SK-N-SH (cell line): ENCODE measurements at regions not wholly inside any gene's neighbourhood (a gene's known extent, or its start where the extent isn't known, plus 50 kb on each side); places are given as distances from the start of the nearest gene placed in this dataset.

Experiments used
- CTCF ChIA-PET: fragments of 300-600, 350-600 bp; formaldehyde crosslinking; extraction: SDS; loops from one replicate; lab custom pipeline; 2021; lab: Yijun Ruan, JAX
- POLR2A ChIA-PET: fragments of 350-600 bp; sonication (Branson Sonifier 250); formaldehyde crosslinking; extraction: SDS; loops from one replicate; lab custom pipeline; 2020; ENCODE audit warnings: antibody characterized with exemption, inconsistent platforms; lab: Yijun Ruan, JAX
- DNase-seq: peaks from one replicate; pipeline ENCODE4 v3.0.0; 2012
- H2AFZ ChIP-seq: fragments of 200-600 bp; sonication (generic); 2 replicates; pipeline ENCODE4 v1.8.1; 2016; ENCODE audit warnings: antibody characterized with exemption, mild to moderate bottlenecking, low read depth
- H3F3A ChIP-seq: fragments of 200-600 bp; sonication (generic); replicated peaks from 2 replicates; pipeline ENCODE3; 2016; ENCODE audit warnings: antibody characterized with exemption, mild to moderate bottlenecking; ENCODE audit not compliant: insufficient read depth
- H3K27ac ChIP-seq, 2 experiments: fragments of 200-500 bp in 1 of 2; fragments of 200-600 bp in 1 of 2; sonication (Bioruptor generic) in 1 of 2; sonication (generic), shearing (Covaris generic) in 1 of 2; 2 replicates each; pipeline versions ENCODE4 v1.5.1 to v1.6.1; 2014 to 2016; ENCODE audit warnings: low read depth in 2 of 2, inconsistent platforms in 1 of 2, low read length in 1 of 2, mild to moderate bottlenecking in 1 of 2, mixed read lengths in 1 of 2
- H3K27me3 ChIP-seq: fragments of 200-600 bp; sonication (generic), shearing (Covaris generic); 2 replicates; pipeline ENCODE4 v1.6.1; 2016; ENCODE audit warnings: mixed run types; ENCODE audit not compliant: insufficient read depth
- H3K36me3 ChIP-seq, 2 experiments: fragments of 200-500 bp in 1 of 2; fragments of 200-600 bp in 1 of 2; sonication (Bioruptor generic) in 1 of 2; sonication (generic) in 1 of 2; replicated peaks in 1 of 2; 2 replicates each; pipeline versions ENCODE3 to v1.5.1; 2014 to 2016; ENCODE audit warnings: low read length in 1 of 2, mild to moderate bottlenecking in 1 of 2; ENCODE audit not compliant: insufficient read depth in 2 of 2, control insufficient read depth in 1 of 2
- H3K4me1 ChIP-seq, 2 experiments: fragments of 200-500 bp in 1 of 2; fragments of 200-600 bp in 1 of 2; sonication (Bioruptor generic) in 1 of 2; sonication (generic), shearing (Covaris generic) in 1 of 2; 2 replicates each; pipeline versions ENCODE4 v1.5.1 to v1.6.1; 2014 to 2016; ENCODE audit warnings: low read depth in 1 of 2, low read length in 1 of 2, mixed run types in 1 of 2; ENCODE audit not compliant: insufficient read depth in 2 of 2, control insufficient read depth in 1 of 2
- H3K4me2 ChIP-seq: fragments of 200-600 bp; sonication (generic), shearing (Covaris generic); 2 replicates; pipeline ENCODE4 v1.6.1; 2017; ENCODE audit warnings: mixed run types
- H3K4me3 ChIP-seq, 2 experiments: fragments of 200-500 bp in 1 of 2; fragments of 200-600 bp in 1 of 2; sonication (Bioruptor generic) in 1 of 2; sonication (generic), shearing (Covaris generic) in 1 of 2; 2 replicates each; pipeline versions ENCODE4 v1.5.1 to v1.8.1; 2014 to 2016; ENCODE audit warnings: low read depth in 2 of 2, inconsistent platforms in 1 of 2, low read length in 1 of 2, mild to moderate bottlenecking in 1 of 2, mixed read lengths in 1 of 2, moderate library complexity in 1 of 2
- H3K79me2 ChIP-seq: fragments of 200-600 bp; sonication (generic); 2 replicates; pipeline ENCODE4 v1.8.1; 2017; ENCODE audit warnings: mild to moderate bottlenecking; ENCODE audit not compliant: insufficient read depth
- H3K9ac ChIP-seq: fragments of 200-600 bp; sonication (generic); 2 replicates; pipeline ENCODE4 v1.6.1; 2017; ENCODE audit warnings: mixed run types
- H3K9me2 ChIP-seq: fragments of 200-600 bp; sonication (generic); 2 replicates; pipeline ENCODE4 v1.6.1; 2017; ENCODE audit warnings: mixed run types
- H3K9me3 ChIP-seq: fragments of 200-600 bp; sonication (generic); 2 replicates; pipeline ENCODE4 v1.6.1; 2017; ENCODE audit warnings: mixed run types, mild to moderate bottlenecking, moderate library complexity
- H4K20me1 ChIP-seq: fragments of 200-600 bp; sonication (generic); 2 replicates; pipeline ENCODE4 v1.6.1; 2017; ENCODE audit warnings: mild to moderate bottlenecking, mixed run types; ENCODE audit not compliant: insufficient read depth
- ELF1 ChIP-seq: IDR thresholded peaks from 2 replicates; pipeline ENCODE4 v1.4.0; 2012
- EP300 ChIP-seq, 2 experiments: IDR thresholded peaks; 2 replicates each; pipeline versions ENCODE4 v1.4.0 to v1.6.1; 2012; ENCODE audit warnings: borderline replicate concordance in 1 of 2, low read depth in 1 of 2, low read length in 1 of 2
- FOXJ3 ChIP-seq: sonication (generic); formaldehyde crosslinking; IDR thresholded peaks from 2 replicates; pipeline ENCODE4 v1.5.1; 2020; ENCODE audit warnings: mild to moderate bottlenecking, missing genetic modification reagents
- FOXM1 ChIP-seq: IDR thresholded peaks from 2 replicates; pipeline ENCODE4 v1.4.0; 2012; ENCODE audit warnings: low read depth, mild to moderate bottlenecking
- MEF2A ChIP-seq: IDR thresholded peaks from 2 replicates; pipeline ENCODE4 v1.4.0; 2012; ENCODE audit warnings: low read depth, borderline replicate concordance
- MXI1 ChIP-seq: IDR thresholded peaks from 2 replicates; pipeline ENCODE4 v1.6.1; 2012; ENCODE audit warnings: mild to moderate bottlenecking, low read depth, low read length, improper control_type of control experiment
- NFIC ChIP-seq: IDR thresholded peaks from 2 replicates; pipeline ENCODE4 v1.4.0; 2012; ENCODE audit warnings: borderline replicate concordance
- RCOR1 ChIP-seq: fragments of 150-350 bp; IDR thresholded peaks from 2 replicates; pipeline ENCODE4 v1.6.1; 2017; ENCODE audit warnings: antibody characterized with exemption, low read length
- RFX5 ChIP-seq: IDR thresholded peaks from 2 replicates; pipeline ENCODE4 v1.6.1; 2012; ENCODE audit warnings: mild to moderate bottlenecking, improper control_type of control experiment, low read length
- RXRA ChIP-seq: IDR thresholded peaks from 2 replicates; pipeline ENCODE4 v1.4.0; 2012; ENCODE audit warnings: low read depth, mild to moderate bottlenecking, borderline replicate concordance
- TAF1 ChIP-seq: IDR thresholded peaks from 2 replicates; pipeline ENCODE4 v1.6.1; 2012; ENCODE audit warnings: low read depth, mild to moderate bottlenecking, low read length, moderate library complexity, borderline replicate concordance
- WGBS: methylation state at CpG from one replicate; pipeline ENCODE4 v1.1.6; 2017; ENCODE audit warnings: low lambda C conversion rate; 5-methylcytosine and 5-hydroxymethylcytosine counted together
- TF ChIP-seq, protein P1 (sequence below): fragments of 150-350 bp; IDR thresholded peaks from 2 replicates; pipeline ENCODE4 v1.6.1; 2016; ENCODE audit warnings: mild to moderate bottlenecking, low read depth, low read length
- TF ChIP-seq, protein P2 (sequence below): IDR thresholded peaks from 2 replicates; pipeline ENCODE4 v1.4.0; 2012; ENCODE audit warnings: low read depth, borderline replicate concordance
- TF ChIP-seq, protein P3 (sequence below): fragments of 200-600 bp; sonication (generic); IDR thresholded peaks from 2 replicates; pipeline ENCODE4 v1.6.1; 2017; ENCODE audit warnings: antibody characterized with exemption, mild to moderate bottlenecking, moderate library complexity

DNA sequence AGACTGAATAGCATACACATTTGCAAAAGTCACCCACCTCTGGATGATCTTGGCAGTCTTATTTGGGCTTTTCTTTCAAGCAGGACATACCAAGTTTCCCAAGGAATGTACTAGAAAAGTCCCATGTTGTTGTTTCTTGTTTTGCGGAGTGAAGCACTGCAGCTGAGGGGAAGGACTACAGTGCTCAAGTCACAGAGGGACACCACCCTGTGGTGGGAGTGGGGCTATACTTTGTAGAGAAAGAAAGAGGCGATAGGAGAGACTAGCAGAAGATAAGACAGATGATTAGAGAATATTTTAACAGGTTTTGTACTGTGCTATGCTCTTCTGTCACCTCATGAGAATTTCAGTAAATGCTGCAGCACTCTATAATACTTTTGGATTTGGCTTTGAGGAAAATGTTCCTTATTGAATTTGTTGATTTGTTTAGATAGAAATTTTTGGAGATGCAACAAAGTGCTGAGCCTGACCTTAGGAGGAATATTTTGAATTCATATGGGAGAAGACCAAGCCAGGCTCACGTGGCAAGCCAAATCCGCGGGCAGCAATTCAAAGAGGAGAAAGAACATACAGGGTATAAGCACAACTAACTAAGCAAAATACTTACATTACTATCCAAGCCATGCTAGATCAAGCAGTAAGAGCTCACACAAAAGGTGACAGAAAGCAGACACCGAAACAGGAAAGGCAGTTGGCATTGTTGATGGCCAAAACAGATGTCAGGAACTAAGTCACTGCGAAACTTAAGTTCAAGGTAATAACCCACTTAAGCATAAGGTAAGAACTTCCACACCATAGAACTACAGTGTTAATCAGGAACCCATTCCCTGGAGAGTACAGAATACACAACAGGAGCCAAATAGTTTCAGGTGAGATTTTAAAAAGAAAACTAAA lies 280.3 kb upstream of the INTU start:
- Histone ChIP-seq H3K79me2 (no peaks in the 10 kb centered on the region), H3K4me1 (no peaks in the 10 kb centered on the region), H3K4me2 (no peak overlapping the region), H3K4me3 (no peak overlapping the region), H3K27ac (no peak overlapping the region), H3K36me3 (no peaks in the 10 kb centered on the region), H4K20me1 (no peaks in the 10 kb centered on the region), H3K9me3 (no peaks in the 10 kb centered on the region), H3F3A (no peaks in the 10 kb centered on the region), H3K9me2 (no peaks in the 10 kb centered on the region), H3K27me3 (no peaks in the 10 kb centered on the region), H3K9ac (no peak overlapping the region), H2AFZ (no peak overlapping the region)
- WGBS: 60% methylated on average over 7 of the region's 7 CpGs
- TF ChIP-seq, protein P1, sequence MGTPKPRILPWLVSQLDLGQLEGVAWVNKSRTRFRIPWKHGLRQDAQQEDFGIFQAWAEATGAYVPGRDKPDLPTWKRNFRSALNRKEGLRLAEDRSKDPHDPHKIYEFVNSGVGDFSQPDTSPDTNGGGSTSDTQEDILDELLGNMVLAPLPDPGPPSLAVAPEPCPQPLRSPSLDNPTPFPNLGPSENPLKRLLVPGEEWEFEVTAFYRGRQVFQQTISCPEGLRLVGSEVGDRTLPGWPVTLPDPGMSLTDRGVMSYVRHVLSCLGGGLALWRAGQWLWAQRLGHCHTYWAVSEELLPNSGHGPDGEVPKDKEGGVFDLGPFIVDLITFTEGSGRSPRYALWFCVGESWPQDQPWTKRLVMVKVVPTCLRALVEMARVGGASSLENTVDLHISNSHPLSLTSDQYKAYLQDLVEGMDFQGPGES: no peak
- no peak for TF ChIP-seq MXI1
- no peak for TF ChIP-seq RXRA
- TF ChIP-seq RFX5: no peak
- TF ChIP-seq FOXJ3 (CRISPR knock-in tag): no peak
- TF ChIP-seq MEF2A: no peak
- no peak for TF ChIP-seq EP300 (IDR thresholded peaks at IDR 0.05; ENCODE audit: borderline replicate concordance in 1 of 2, low read depth in 1 of 2, low read length in 1 of 2)
- TF ChIP-seq, protein P2, sequence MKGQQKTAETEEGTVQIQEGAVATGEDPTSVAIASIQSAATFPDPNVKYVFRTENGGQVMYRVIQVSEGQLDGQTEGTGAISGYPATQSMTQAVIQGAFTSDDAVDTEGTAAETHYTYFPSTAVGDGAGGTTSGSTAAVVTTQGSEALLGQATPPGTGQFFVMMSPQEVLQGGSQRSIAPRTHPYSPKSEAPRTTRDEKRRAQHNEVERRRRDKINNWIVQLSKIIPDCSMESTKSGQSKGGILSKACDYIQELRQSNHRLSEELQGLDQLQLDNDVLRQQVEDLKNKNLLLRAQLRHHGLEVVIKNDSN: no peak
- CTCF ChIA-PET: no interaction called here
- POLR2A ChIA-PET: no interaction called here
- no peak for DNase-seq

DNA sequence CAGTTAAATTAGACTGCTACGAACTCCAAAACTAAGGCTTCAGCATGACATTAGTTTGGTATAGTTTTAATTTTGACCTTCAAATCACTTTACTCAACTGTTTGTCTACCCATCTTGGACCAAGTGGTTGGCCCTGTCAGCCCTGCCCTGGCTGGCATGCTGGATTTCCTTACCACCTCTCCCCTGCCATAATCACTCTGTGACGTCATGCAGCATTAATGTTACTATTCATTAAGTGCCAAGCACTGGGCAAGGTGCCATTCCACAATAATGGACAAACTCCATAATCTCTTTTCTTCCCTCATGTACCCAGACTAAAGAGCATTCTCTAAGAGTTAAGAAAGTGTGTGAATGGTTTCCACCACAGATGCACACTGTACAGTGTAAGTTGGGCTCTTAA lies 277.0 kb upstream of the INTU start:
- no peaks in the 10 kb centered on the region for H3K4me1 ChIP-seq
- H3K27ac ChIP-seq: no peak overlapping the region
- ChIA-PET CTCF (no interaction called here), POLR2A (no interaction called here)
- no peak for TF ChIP-seq RCOR1
- TF ChIP-seq TAF1: no peak
- TF ChIP-seq NFIC: 0 out of 2 replicates have a peak, but pooled peaks have one; percentile 6
- TF ChIP-seq ELF1: no peak
- no peak for TF ChIP-seq FOXM1
- TF ChIP-seq, protein P3, sequence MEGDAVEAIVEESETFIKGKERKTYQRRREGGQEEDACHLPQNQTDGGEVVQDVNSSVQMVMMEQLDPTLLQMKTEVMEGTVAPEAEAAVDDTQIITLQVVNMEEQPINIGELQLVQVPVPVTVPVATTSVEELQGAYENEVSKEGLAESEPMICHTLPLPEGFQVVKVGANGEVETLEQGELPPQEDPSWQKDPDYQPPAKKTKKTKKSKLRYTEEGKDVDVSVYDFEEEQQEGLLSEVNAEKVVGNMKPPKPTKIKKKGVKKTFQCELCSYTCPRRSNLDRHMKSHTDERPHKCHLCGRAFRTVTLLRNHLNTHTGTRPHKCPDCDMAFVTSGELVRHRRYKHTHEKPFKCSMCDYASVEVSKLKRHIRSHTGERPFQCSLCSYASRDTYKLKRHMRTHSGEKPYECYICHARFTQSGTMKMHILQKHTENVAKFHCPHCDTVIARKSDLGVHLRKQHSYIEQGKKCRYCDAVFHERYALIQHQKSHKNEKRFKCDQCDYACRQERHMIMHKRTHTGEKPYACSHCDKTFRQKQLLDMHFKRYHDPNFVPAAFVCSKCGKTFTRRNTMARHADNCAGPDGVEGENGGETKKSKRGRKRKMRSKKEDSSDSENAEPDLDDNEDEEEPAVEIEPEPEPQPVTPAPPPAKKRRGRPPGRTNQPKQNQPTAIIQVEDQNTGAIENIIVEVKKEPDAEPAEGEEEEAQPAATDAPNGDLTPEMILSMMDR: no peak
- H3F3A ChIP-seq: no peaks in the 10 kb centered on the region
- no peak overlapping the region for H2AFZ ChIP-seq
- H4K20me1 ChIP-seq: no peaks in the 10 kb centered on the region
- H3K79me2 ChIP-seq: no peaks in the 10 kb centered on the region
- H3K9me2 ChIP-seq: no peaks in the 10 kb centered on the region
- no peaks in the 10 kb centered on the region for H3K9me3 ChIP-seq
- H3K9ac ChIP-seq: no peak overlapping the region
- no peak overlapping the region for H3K4me3 ChIP-seq
- DNase-seq: no peak
- H3K27me3 ChIP-seq: no peaks in the 10 kb centered on the region
- no peak overlapping the region for H3K4me2 ChIP-seq
- 11% methylated on average over 2 of the region's 2 CpGs for WGBS
- no peaks in the 10 kb centered on the region for H3K36me3 ChIP-seq
